HG02943 (cell line): ENCODE measurements at regions not wholly inside any gene's neighbourhood (a gene's known extent, or its start where the extent isn't known, plus 50 kb on each side); places are given as distances from the start of the nearest gene placed in this dataset.

Experiments
- ATAC-seq: cut with Tn5 transposase; IDR thresholded peaks from one replicate; pipeline ENCODE4 v1.9.1; 2021; ENCODE audit warnings: mild to moderate bottlenecking, low read depth, moderate library complexity; ENCODE audit not compliant: unreplicated experiment

- no peak for ATAC-seq
Measured at GRCh38 chr4:129623233-129623875, 527.4 kb downstream of the C4orf33 start.

GRCh38 chr4:129641179-129641578, 545.2 kb downstream of the C4orf33 start:
- peak; percentile 86 for ATAC-seq

- ATAC-seq: no peak
Measured at GRCh38 chr4:129645461-129645860, 549.5 kb downstream of the C4orf33 start.

GRCh38 chr4:129668092-129668491, 572.1 kb downstream of the C4orf33 start:
- ATAC-seq: no peak

GRCh38 chr4:129672941-129673340, 577.0 kb downstream of the C4orf33 start:
- no peak for ATAC-seq

- no peak for ATAC-seq
Measured at GRCh38 chr4:129675036-129675435, 579.1 kb downstream of the C4orf33 start.

GRCh38 chr4:129676934-129677333, 581.0 kb downstream of the C4orf33 start:
- ATAC-seq: no peak

GRCh38 chr4:129682586-129682985, 586.6 kb downstream of the C4orf33 start:
- ATAC-seq: no peak

GRCh38 chr4:129707949-129708348, 612.0 kb downstream of the C4orf33 start:
- ATAC-seq: no peak

- ATAC-seq: no peak
Measured at GRCh38 chr4:129708784-129709183, 612.8 kb downstream of the C4orf33 start.

- ATAC-seq: no peak
Measured at GRCh38 chr4:129738175-129738574, 642.2 kb downstream of the C4orf33 start.

GRCh38 chr4:129747756-129748155, 651.8 kb downstream of the C4orf33 start:
- ATAC-seq: no peak

- ATAC-seq: no peak
Measured at GRCh38 chr4:129748991-129749390, 653.0 kb downstream of the C4orf33 start.

- no peak for ATAC-seq
Measured at GRCh38 chr4:129751646-129752045, 655.7 kb downstream of the C4orf33 start.

- no peak for ATAC-seq
Measured at GRCh38 chr4:129783596-129783995, 687.6 kb downstream of the C4orf33 start.

- no peak for ATAC-seq
Measured at GRCh38 chr4:129788486-129788885, 692.5 kb downstream of the C4orf33 start.

GRCh38 chr4:129804461-129804981, 708.6 kb downstream of the C4orf33 start:
- no peak for ATAC-seq

GRCh38 chr4:129806986-129807385, 711.0 kb downstream of the C4orf33 start:
- ATAC-seq: no peak

GRCh38 chr4:129808242-129808641, 712.3 kb downstream of the C4orf33 start:
- no peak for ATAC-seq

GRCh38 chr4:129821073-129821472, 725.1 kb downstream of the C4orf33 start:
- no peak for ATAC-seq

- ATAC-seq: no peak
Measured at GRCh38 chr4:129821963-129822362, 726.0 kb downstream of the C4orf33 start.

GRCh38 chr4:129822701-129823100, 726.7 kb downstream of the C4orf33 start:
- no peak for ATAC-seq

GRCh38 chr4:129823105-129823504, 727.2 kb downstream of the C4orf33 start:
- ATAC-seq: no peak
